OCI-LY1 (cell line): ENCODE measurements at regions not wholly inside any gene's neighbourhood (a gene's known extent, or its start where the extent isn't known, plus 50 kb on each side); places are given as distances from the start of the nearest gene placed in this dataset.
A peak's percentile ranks its signal among the peaks of the same experiment; 100 is the strongest.

ENCODE experiments used
- EZH2 ChIP-seq: fragments of 200-600 bp; sonication (generic), shearing (Covaris generic); IDR thresholded peaks from 2 replicates; pipeline ENCODE4 v1.8.0; 2017; ENCODE audit warnings: borderline replicate concordance, mixed run types, mild to moderate bottlenecking, antibody characterized with exemption, low read length, moderate library complexity, mixed read lengths
- TF ChIP-seq, protein P1 (sequence below): fragments of 200-600 bp; sonication (generic), shearing (Covaris generic); IDR thresholded peaks from 2 replicates; pipeline ENCODE4 v1.5.1; 2017; ENCODE audit warnings: mild to moderate bottlenecking, antibody characterized with exemption, low read length, moderate library complexity, mixed read lengths

DNA sequence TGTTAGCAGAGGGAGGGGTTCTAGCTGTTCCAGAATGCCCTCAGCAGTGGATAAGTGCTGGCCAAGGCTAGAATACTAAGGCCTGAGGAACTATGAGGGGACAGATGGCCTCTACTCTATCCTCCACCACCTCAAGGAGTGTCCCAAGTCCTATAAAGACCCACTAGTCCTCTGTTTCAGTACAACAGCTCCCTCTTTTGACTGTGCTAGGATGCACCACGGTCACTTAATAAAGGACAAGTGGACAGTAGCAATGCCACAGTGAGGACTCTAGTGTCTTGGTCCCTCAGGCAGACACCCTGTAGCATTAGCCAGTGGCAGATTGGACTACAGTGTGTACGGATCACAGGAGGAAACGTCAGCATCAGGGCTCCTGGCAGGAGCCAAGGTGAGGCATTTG lies 171.8 kb upstream of the PROK2 start:
- TF ChIP-seq, protein P1, sequence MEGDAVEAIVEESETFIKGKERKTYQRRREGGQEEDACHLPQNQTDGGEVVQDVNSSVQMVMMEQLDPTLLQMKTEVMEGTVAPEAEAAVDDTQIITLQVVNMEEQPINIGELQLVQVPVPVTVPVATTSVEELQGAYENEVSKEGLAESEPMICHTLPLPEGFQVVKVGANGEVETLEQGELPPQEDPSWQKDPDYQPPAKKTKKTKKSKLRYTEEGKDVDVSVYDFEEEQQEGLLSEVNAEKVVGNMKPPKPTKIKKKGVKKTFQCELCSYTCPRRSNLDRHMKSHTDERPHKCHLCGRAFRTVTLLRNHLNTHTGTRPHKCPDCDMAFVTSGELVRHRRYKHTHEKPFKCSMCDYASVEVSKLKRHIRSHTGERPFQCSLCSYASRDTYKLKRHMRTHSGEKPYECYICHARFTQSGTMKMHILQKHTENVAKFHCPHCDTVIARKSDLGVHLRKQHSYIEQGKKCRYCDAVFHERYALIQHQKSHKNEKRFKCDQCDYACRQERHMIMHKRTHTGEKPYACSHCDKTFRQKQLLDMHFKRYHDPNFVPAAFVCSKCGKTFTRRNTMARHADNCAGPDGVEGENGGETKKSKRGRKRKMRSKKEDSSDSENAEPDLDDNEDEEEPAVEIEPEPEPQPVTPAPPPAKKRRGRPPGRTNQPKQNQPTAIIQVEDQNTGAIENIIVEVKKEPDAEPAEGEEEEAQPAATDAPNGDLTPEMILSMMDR, result peak; percentile 16; the same call in 1 of the 2 replicates
- no peak for TF ChIP-seq EZH2
